Type B pancreatic cell (in vitro differentiated cells): ENCODE measurements at regions not wholly inside any gene's neighbourhood (a gene's known extent, or its start where the extent isn't known, plus 50 kb on each side); places are given as distances from the start of the nearest gene placed in this dataset.
A peak's percentile ranks its signal among the peaks of the same experiment; 100 is the strongest.

Experiments
- DNase-seq: peaks from one replicate; pipeline ENCODE4 v3.0.0; 2021; ENCODE audit warnings: mixed read lengths; ENCODE audit not compliant: unreplicated experiment; ENCODE audit errors: extremely low spot score
- H3K27ac Mint-ChIP-seq: 2 replicates; pipeline ENCODE4 v1.8.0; 2021; ENCODE audit warnings: mild to moderate bottlenecking, mixed read lengths
- H3K27me3 Mint-ChIP-seq: 2 replicates; pipeline ENCODE4 v1.8.0; 2021; ENCODE audit warnings: mixed read lengths
- H3K36me3 Mint-ChIP-seq: 2 replicates; pipeline ENCODE4 v1.8.0; 2021; ENCODE audit warnings: mixed read lengths
- H3K4me1 Mint-ChIP-seq: one replicate; pipeline ENCODE4 v1.8.0; 2021; ENCODE audit warnings: mixed read lengths; ENCODE audit not compliant: unreplicated experiment
- H3K4me3 Mint-ChIP-seq: 2 replicates; pipeline ENCODE4 v1.8.0; 2021; ENCODE audit warnings: mild to moderate bottlenecking, mixed read lengths
- H3K9me3 Mint-ChIP-seq: 2 replicates; pipeline ENCODE4 v1.8.0; 2021; ENCODE audit warnings: mixed read lengths
- CTCF ChIP-seq: fragments of 200-600 bp; sonication (generic); conservative IDR thresholded peaks from 2 replicates; pipeline ENCODE4 v1.5.0; 2021; ENCODE audit warnings: antibody characterized with exemption, mild to moderate bottlenecking

- Mint-ChIP-seq H3K4me3 (no peak overlapping the region), H3K4me1 (no peaks in the 10 kb centered on the region), H3K27me3 (peaks cover 4% of the 10 kb centered on the region), H3K9me3 (peaks cover 3% of the 10 kb centered on the region), H3K27ac (no peak overlapping the region), H3K36me3 (no peaks in the 10 kb centered on the region)
- TF ChIP-seq CTCF = no peak
- DNase-seq = no peak
Observed at GRCh38 chr5:27312291-27312893, 274.0 kb upstream of the CDH9 start.

GRCh38 chr5:27311544-27311943 is 273.2 kb upstream of the CDH9 start:
- TF ChIP-seq CTCF = no peak
- DNase-seq = no peak
- H3K27ac Mint-ChIP-seq = no peak overlapping the region
- no peaks in the 10 kb centered on the region for H3K4me1 Mint-ChIP-seq
- H3K9me3 Mint-ChIP-seq = peaks cover 3% of the 10 kb centered on the region
- no peak overlapping the region for H3K4me3 Mint-ChIP-seq
- H3K27me3 Mint-ChIP-seq = peaks cover 4% of the 10 kb centered on the region
- no peaks in the 10 kb centered on the region for H3K36me3 Mint-ChIP-seq

DNA sequence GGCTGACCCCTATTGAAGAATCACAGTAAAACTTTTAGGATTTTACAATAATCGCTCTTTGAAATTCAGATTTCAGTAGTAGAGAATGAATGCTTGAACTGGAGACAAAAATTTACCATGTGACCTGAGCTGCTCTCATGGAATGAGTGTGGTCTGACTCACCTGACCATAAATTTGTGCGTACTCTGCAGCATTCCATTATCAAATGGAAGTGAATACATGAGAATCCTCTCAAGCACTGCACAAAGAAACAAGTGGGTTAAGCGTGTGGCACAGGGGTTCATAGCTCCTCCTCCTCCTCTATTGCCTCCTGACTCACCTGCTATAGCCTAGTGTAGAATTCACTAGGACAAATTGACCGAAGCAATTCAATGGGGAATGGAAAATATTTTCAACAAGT is 269.8 kb upstream of the CDH9 start:
- Mint-ChIP-seq H3K36me3 (no peaks in the 10 kb centered on the region), H3K27ac (no peak overlapping the region), H3K4me1 (no peaks in the 10 kb centered on the region), H3K9me3 (peaks cover 3% of the 10 kb centered on the region), H3K4me3 (no peak overlapping the region), H3K27me3 (peaks cover 4% of the 10 kb centered on the region)
- no peak for TF ChIP-seq CTCF
- no peak for DNase-seq

DNA sequence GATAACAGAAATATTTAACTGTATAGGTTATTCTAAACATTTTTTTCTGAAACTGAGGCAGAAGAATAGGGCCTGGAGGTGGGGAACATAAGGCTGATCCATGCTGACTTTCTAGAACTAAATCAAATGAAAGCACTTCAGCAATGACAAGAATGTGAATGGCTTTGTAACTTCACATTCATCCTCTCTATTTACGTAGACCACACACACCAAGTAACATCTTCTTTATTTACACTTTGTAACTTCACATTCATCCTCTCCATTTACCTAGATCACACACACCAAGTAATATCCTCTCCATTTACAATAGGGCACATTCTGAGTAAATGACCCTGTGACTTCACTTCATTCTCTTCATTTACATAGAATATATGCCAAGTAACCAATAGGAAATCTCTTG is 251.8 kb upstream of the CDH9 start:
- H3K36me3 Mint-ChIP-seq = no peaks in the 10 kb centered on the region
- TF ChIP-seq CTCF = no peak
- H3K27ac Mint-ChIP-seq = no peak overlapping the region
- no peak overlapping the region for H3K4me3 Mint-ChIP-seq
- H3K27me3 Mint-ChIP-seq = no peaks in the 10 kb centered on the region
- peaks cover 4% of the 10 kb centered on the region for H3K9me3 Mint-ChIP-seq
- no peaks in the 10 kb centered on the region for H3K4me1 Mint-ChIP-seq
- no peak for DNase-seq

- DNase-seq = no peak
- Mint-ChIP-seq H3K4me3 (no peak overlapping the region), H3K27ac (no peak overlapping the region), H3K9me3 (no peaks in the 10 kb centered on the region), H3K27me3 (no peaks in the 10 kb centered on the region), H3K36me3 (no peaks in the 10 kb centered on the region), H3K4me1 (no peaks in the 10 kb centered on the region)
- no peak for TF ChIP-seq CTCF
Observed at GRCh38 chr5:27276119-27276518, 237.7 kb upstream of the CDH9 start.

- no peak for DNase-seq
- Mint-ChIP-seq H3K4me1 (no peaks in the 10 kb centered on the region), H3K27me3 (no peaks in the 10 kb centered on the region), H3K27ac (peak overlapping the region; percentile 42), H3K4me3 (no peak overlapping the region), H3K9me3 (no peaks in the 10 kb centered on the region), H3K36me3 (no peaks in the 10 kb centered on the region)
- TF ChIP-seq CTCF = no peak
Observed at GRCh38 chr5:27275345-27275744, 237.0 kb upstream of the CDH9 start.
